IMR-90 (cell line): ENCODE measurements at regions not wholly inside any gene's neighbourhood (a gene's known extent, or its start where the extent isn't known, plus 50 kb on each side); places are given as distances from the start of the nearest gene placed in this dataset.

Experiments
- ATAC-seq: fragments of 200-7000 bp; cut with Tn5 transposase; 2 replicates; pipeline ENCODE4 v1.9.1; 2020; ENCODE audit warnings: low read depth, mild to moderate bottlenecking, moderate library complexity
- BruUV-seq: library from RNA; stranded (reverse); fragments of 400-500 nt; replicated peaks from 2 replicates; lab custom pipeline; 2021; lab: Mats Ljungman, UMichigan
- CTCF ChIA-PET: fragments of 300-600 bp; formaldehyde crosslinking; extraction: SDS; loops from one replicate; lab custom pipeline; 2021; ENCODE audit warnings: antibody characterized with exemption; lab: Yijun Ruan, JAX
- POLR2A ChIA-PET: fragments of 300-600 bp; sonication (Branson Sonifier 250); formaldehyde crosslinking; loops from one replicate; lab custom pipeline; 2022; ENCODE audit warnings: antibody characterized with exemption; ENCODE audit not compliant: unreplicated experiment; lab: Charles Lee
- DNase-seq: peaks from one replicate; pipeline ENCODE4 v3.0.0; 2013
- H2AFZ ChIP-seq: replicated peaks from 2 replicates; pipeline ENCODE3; 2013; ENCODE audit warnings: low read length, mild to moderate bottlenecking; ENCODE audit not compliant: poor library complexity
- H2AK5ac ChIP-seq: 2 replicates; pipeline ENCODE4 v1.6.1; 2013; ENCODE audit warnings: low read depth, low read length, inconsistent platforms
- H2AK9ac ChIP-seq: replicated peaks from 2 replicates; pipeline ENCODE3; 2013; ENCODE audit warnings: mild to moderate bottlenecking, low read depth, low read length, moderate library complexity; ENCODE audit not compliant: poor library complexity
- H2BK120ac ChIP-seq: 2 replicates; pipeline ENCODE4 v1.6.1; 2013; ENCODE audit warnings: low read depth, low read length, inconsistent platforms
- H2BK15ac ChIP-seq: 3 replicates; pipeline ENCODE4 v1.6.1; 2013; ENCODE audit warnings: low read depth, low read length, inconsistent platforms
- H2BK20ac ChIP-seq: 2 replicates; pipeline ENCODE4 v1.6.1; 2013; ENCODE audit warnings: low read depth, mild to moderate bottlenecking, inconsistent platforms, low read length, moderate library complexity
- H2BK5ac ChIP-seq: 2 replicates; pipeline ENCODE4 v1.6.1; 2013; ENCODE audit warnings: mild to moderate bottlenecking, low read depth, low read length, inconsistent platforms; ENCODE audit not compliant: poor library complexity, severe bottlenecking
- H3K14ac ChIP-seq: replicated peaks from 2 replicates; pipeline ENCODE4 v1.6.1; 2013; ENCODE audit warnings: low read depth, low read length, inconsistent platforms
- H3K18ac ChIP-seq: 2 replicates; pipeline ENCODE4 v1.6.1; 2013; ENCODE audit warnings: low read depth, low read length, control low read depth
- H3K23ac ChIP-seq: 2 replicates; pipeline ENCODE4 v1.6.1; 2013; ENCODE audit warnings: low read depth, low read length, inconsistent platforms
- H3K27ac ChIP-seq: 2 replicates; pipeline ENCODE4 v1.5.1; 2013; ENCODE audit warnings: mild to moderate bottlenecking, control low read depth, low read length; ENCODE audit not compliant: insufficient read depth
- H3K27me3 ChIP-seq: 2 replicates; pipeline ENCODE4 v1.6.1; 2013; ENCODE audit warnings: low read length; ENCODE audit not compliant: control insufficient read depth, insufficient read depth
- H3K36me3 ChIP-seq: 2 replicates; pipeline ENCODE4 v1.6.1; 2013; ENCODE audit warnings: low read length, mixed read lengths; ENCODE audit not compliant: control insufficient read depth, insufficient read depth
- H3K4ac ChIP-seq: 2 replicates; pipeline ENCODE4 v1.6.1; 2013; ENCODE audit warnings: low read depth, low read length, inconsistent platforms
- H3K4me1 ChIP-seq: 2 replicates; pipeline ENCODE4 v1.6.1; 2013; ENCODE audit warnings: low read length, mixed read lengths; ENCODE audit not compliant: control insufficient read depth, insufficient read depth
- H3K4me2 ChIP-seq: 2 replicates; pipeline ENCODE4 v1.6.1; 2013; ENCODE audit warnings: low read depth, mild to moderate bottlenecking, control low read depth, low read length, moderate library complexity
- H3K4me3 ChIP-seq: 2 replicates; pipeline ENCODE4 v1.5.1; 2013; ENCODE audit warnings: low read depth, mild to moderate bottlenecking, control low read depth, low read length, moderate library complexity; ENCODE audit not compliant: insufficient read depth
- H3K56ac ChIP-seq: 2 replicates; pipeline ENCODE4 v1.6.1; 2013; ENCODE audit warnings: low read length, inconsistent platforms; ENCODE audit not compliant: insufficient read depth; ENCODE audit errors: extremely low read depth
- H3K79me1 ChIP-seq, 2 experiments: 2 replicates each; pipeline ENCODE4 v1.6.1; 2013; ENCODE audit warnings: low read length in 2 of 2, inconsistent platforms in 1 of 2, low read depth in 1 of 2
- H3K9ac ChIP-seq: 2 replicates; pipeline ENCODE4 v1.6.1; 2013; ENCODE audit warnings: low read depth, low read length, control low read depth
- H3K9me1 ChIP-seq: 2 replicates; pipeline ENCODE4 v1.6.1; 2013; ENCODE audit warnings: low read length, inconsistent platforms; ENCODE audit not compliant: insufficient read depth
- H3K9me3 ChIP-seq: 2 replicates; pipeline ENCODE4 v1.6.1; 2013; ENCODE audit warnings: low read length; ENCODE audit not compliant: control insufficient read depth, insufficient read depth
- H4K20me1 ChIP-seq: 2 replicates; pipeline ENCODE4 v1.6.1; 2013; ENCODE audit warnings: low read length, inconsistent platforms; ENCODE audit not compliant: insufficient read depth
- H4K5ac ChIP-seq: 2 replicates; pipeline ENCODE4 v1.6.1; 2013; ENCODE audit warnings: mild to moderate bottlenecking, low read depth, low read length, control low read depth
- H4K8ac ChIP-seq, 2 experiments: 2 replicates each; pipeline ENCODE4 v1.6.1; 2013; ENCODE audit warnings: low read depth in 2 of 2, low read length in 2 of 2, control low read depth in 1 of 2, inconsistent platforms in 1 of 2
- H4K91ac ChIP-seq: 2 replicates; pipeline ENCODE4 v1.6.1; 2013; ENCODE audit warnings: low read depth, low read length, inconsistent platforms; ENCODE audit not compliant: insufficient read depth
- BHLHE40 ChIP-seq: fragments of 150-350 bp; IDR thresholded peaks from 2 replicates; pipeline ENCODE4 v1.6.1; 2016; ENCODE audit warnings: mild to moderate bottlenecking, low read depth, low read length
- CEBPB ChIP-seq: IDR thresholded peaks from 2 replicates; pipeline ENCODE4 v1.6.1; 2012; ENCODE audit warnings: low read depth, low read length, improper control_type of control experiment
- CHD1 ChIP-seq: IDR thresholded peaks from 2 replicates; pipeline ENCODE4 v1.6.1; 2012; ENCODE audit warnings: low read depth, low read length, improper control_type of control experiment
- FOS ChIP-seq: fragments of 150-350 bp; IDR thresholded peaks from 2 replicates; pipeline ENCODE4 v1.6.1; 2016; ENCODE audit warnings: low read depth, low read length
- MAFK ChIP-seq: IDR thresholded peaks from 2 replicates; pipeline ENCODE4 v1.6.1; 2012; ENCODE audit warnings: low read depth, low read length, improper control_type of control experiment
- MAZ ChIP-seq: IDR thresholded peaks from 2 replicates; pipeline ENCODE4 v1.6.1; 2012; ENCODE audit warnings: low read depth, mild to moderate bottlenecking, low read length, improper control_type of control experiment, moderate library complexity, borderline replicate concordance
- MXI1 ChIP-seq: IDR thresholded peaks from 2 replicates; pipeline ENCODE4 v1.6.1; 2012; ENCODE audit warnings: low read depth, mild to moderate bottlenecking, low read length, moderate library complexity, borderline replicate concordance
- NFE2L2 ChIP-seq: fragments of 150-350 bp; IDR thresholded peaks from 2 replicates; pipeline ENCODE4 v1.6.1; 2016; ENCODE audit warnings: low read depth, mild to moderate bottlenecking, low read length
- POLR2A ChIP-seq: IDR thresholded peaks from 2 replicates; pipeline ENCODE4 v1.6.1; 2012; ENCODE audit warnings: mild to moderate bottlenecking, low read depth, low read length
- RAD21 ChIP-seq: IDR thresholded peaks from 2 replicates; pipeline ENCODE4 v1.6.1; 2012; ENCODE audit warnings: low read length, improper control_type of control experiment
- RCOR1 ChIP-seq: IDR thresholded peaks from 2 replicates; pipeline ENCODE4 v1.6.1; 2012; ENCODE audit warnings: mild to moderate bottlenecking, low read length, improper control_type of control experiment; ENCODE audit not compliant: insufficient replicate concordance
- RFX5 ChIP-seq: IDR thresholded peaks from 2 replicates; pipeline ENCODE4 v1.8.0; 2012; ENCODE audit warnings: low read depth, mild to moderate bottlenecking, low read length, moderate library complexity
- SMC3 ChIP-seq: fragments of 150-350 bp; IDR thresholded peaks from 2 replicates; pipeline ENCODE4 v1.6.1; 2016; ENCODE audit warnings: low read depth, mild to moderate bottlenecking, antibody characterized with exemption, low read length, moderate library complexity
- USF2 ChIP-seq: fragments of 150-350 bp; IDR thresholded peaks from 2 replicates; pipeline ENCODE4 v1.6.1; 2017; ENCODE audit warnings: mild to moderate bottlenecking, antibody characterized with exemption, low read length, low read depth
- dilution Hi-C: fragments of 300-500 bp; cut with HindIII; formaldehyde crosslinking; loops from one replicate; pipeline ENCODE4 v1.14.3; 2018; ENCODE audit warnings: low sequenced_read_pairs; ENCODE audit not compliant: unreplicated experiment
- in situ Hi-C: fragments of 300-500 bp; cut with MboI; formaldehyde crosslinking; loops from 3 replicates; pipeline ENCODE4 v1.14.3; 2019; ENCODE audit warnings: low sequenced_read_pairs, inconsistent platforms, mixed read lengths
- intact Hi-C: fragments of 100-400 bp; cut with micrococcal nuclease; formaldehyde crosslinking; loops from 2 replicates; pipeline ENCODE4 v1.10.0; 2022
- TF ChIP-seq, protein P1 (sequence below): conservative IDR thresholded peaks from 2 replicates; pipeline ENCODE4 v1.5.1; 2012; ENCODE audit warnings: mild to moderate bottlenecking, low read depth, low read length, improper control_type of control experiment

DNA sequence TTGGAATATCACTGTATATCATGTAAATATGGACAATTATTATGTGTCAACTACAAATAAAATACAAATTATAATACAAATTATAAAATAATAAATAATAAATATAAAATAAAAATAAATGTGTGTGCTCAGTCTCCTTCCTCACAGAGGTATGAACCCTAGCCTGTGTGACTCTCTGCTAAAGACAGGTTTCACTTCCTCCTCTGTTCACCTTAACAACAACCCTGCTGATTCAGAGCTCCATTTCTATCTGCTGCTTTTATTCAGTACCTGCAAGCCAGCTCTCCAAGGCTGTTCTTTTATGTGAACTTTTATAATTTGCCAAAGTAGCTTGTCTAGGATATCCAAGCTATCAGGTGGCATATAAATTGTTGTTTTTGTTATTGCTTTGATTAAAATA is 610.7 kb upstream of the GRM7 start:
- Histone ChIP-seq H2AK9ac (no peak overlapping the region), H3K79me1 (no peaks in the 10 kb centered on the region), H3K18ac (no peak overlapping the region), H3K9ac (no peak overlapping the region), H3K56ac (no peak overlapping the region), H4K20me1 (no peaks in the 10 kb centered on the region), H2BK5ac (no peak overlapping the region), H2AFZ (no peak overlapping the region), H2BK120ac (no peak overlapping the region), H3K36me3 (no peaks in the 10 kb centered on the region), H3K4me1 (no peaks in the 10 kb centered on the region), H4K91ac (no peak overlapping the region), H3K4ac (no peak overlapping the region), H3K14ac (no peak overlapping the region), H3K27me3 (no peaks in the 10 kb centered on the region), H3K4me3 (no peak overlapping the region), H3K9me1 (no peaks in the 10 kb centered on the region), H3K23ac (no peak overlapping the region), H3K4me2 (no peak overlapping the region), H4K8ac (no peak overlapping the region), H3K9me3 (peaks cover 12% of the 10 kb centered on the region), H3K27ac (no peak overlapping the region), H4K5ac (no peak overlapping the region), H2AK5ac (no peak overlapping the region), H2BK20ac (no peak overlapping the region), H2BK15ac (no peak overlapping the region)
- intact Hi-C loops (no loop called here), dilution Hi-C loops (no loop called here), in situ Hi-C loops (no loop called here)
- ATAC-seq: no peak
- BruUV-seq: no TSS peak
- TF ChIP-seq FOS: no peak
- TF ChIP-seq, protein P1, sequence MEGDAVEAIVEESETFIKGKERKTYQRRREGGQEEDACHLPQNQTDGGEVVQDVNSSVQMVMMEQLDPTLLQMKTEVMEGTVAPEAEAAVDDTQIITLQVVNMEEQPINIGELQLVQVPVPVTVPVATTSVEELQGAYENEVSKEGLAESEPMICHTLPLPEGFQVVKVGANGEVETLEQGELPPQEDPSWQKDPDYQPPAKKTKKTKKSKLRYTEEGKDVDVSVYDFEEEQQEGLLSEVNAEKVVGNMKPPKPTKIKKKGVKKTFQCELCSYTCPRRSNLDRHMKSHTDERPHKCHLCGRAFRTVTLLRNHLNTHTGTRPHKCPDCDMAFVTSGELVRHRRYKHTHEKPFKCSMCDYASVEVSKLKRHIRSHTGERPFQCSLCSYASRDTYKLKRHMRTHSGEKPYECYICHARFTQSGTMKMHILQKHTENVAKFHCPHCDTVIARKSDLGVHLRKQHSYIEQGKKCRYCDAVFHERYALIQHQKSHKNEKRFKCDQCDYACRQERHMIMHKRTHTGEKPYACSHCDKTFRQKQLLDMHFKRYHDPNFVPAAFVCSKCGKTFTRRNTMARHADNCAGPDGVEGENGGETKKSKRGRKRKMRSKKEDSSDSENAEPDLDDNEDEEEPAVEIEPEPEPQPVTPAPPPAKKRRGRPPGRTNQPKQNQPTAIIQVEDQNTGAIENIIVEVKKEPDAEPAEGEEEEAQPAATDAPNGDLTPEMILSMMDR: no peak
- no peak for TF ChIP-seq CEBPB
- TF ChIP-seq POLR2A: no peak
- TF ChIP-seq USF2: no peak
- TF ChIP-seq SMC3: no peak
- TF ChIP-seq CHD1: no peak
- TF ChIP-seq RAD21: no peak
- TF ChIP-seq MAFK: no peak
- no peak for TF ChIP-seq RFX5
- TF ChIP-seq NFE2L2: no peak
- no peak for TF ChIP-seq MAZ
- no peak for TF ChIP-seq BHLHE40
- TF ChIP-seq MXI1: no peak
- TF ChIP-seq RCOR1: no peak
- no peak for DNase-seq
- POLR2A ChIA-PET: no interaction called here
- CTCF ChIA-PET: no interaction called here
